Right lobe of liver (tissue), 6 donors: ENCODE measurements at regions not wholly inside any gene's neighbourhood (a gene's known extent, or its start where the extent isn't known, plus 50 kb on each side); places are given as distances from the start of the nearest gene placed in this dataset.

ENCODE experiments used
- ATAC-seq, 4 donors: fragments of 200-7000 bp; cut with Tn5 transposase; one replicate each; pipeline ENCODE4 v1.9.1; 2020; ENCODE audit warnings: mild to moderate bottlenecking in 4 of 4, moderate library complexity in 4 of 4
- DNase-seq, 3 donors: peaks; one replicate each; pipeline ENCODE4 v3.0.0-alpha.2; 2020
- H3K27ac ChIP-seq, 3 donors: fragments of 200-600 bp; one replicate each; pipeline ENCODE4 v1.8.0; 2022
- H3K27me3 ChIP-seq, 2 donors: fragments of 200-600 bp; one replicate each; pipeline ENCODE4 v1.8.0; 2022
- H3K36me3 ChIP-seq, 4 donors: fragments of 200-600 bp; sonication (generic) in 1 of 4; one replicate each; pipeline versions ENCODE4 v1.5.1 to v1.8.0; 2017 to 2022; ENCODE audit warnings: control low read depth in 1 of 4
- H3K4me1 ChIP-seq, 4 donors: fragments of 200-600 bp; sonication (generic) in 1 of 4; one replicate each; pipeline versions ENCODE4 v1.5.1 to v1.8.0; 2017 to 2022; ENCODE audit warnings: control low read depth in 1 of 4
- H3K4me3 ChIP-seq, 3 donors: fragments of 200-600 bp; one replicate each; pipeline ENCODE4 v1.8.0; 2022
- H3K9me3 ChIP-seq, 4 donors: fragments of 200-600 bp; sonication (generic) in 1 of 4; one replicate each; pipeline versions ENCODE4 v1.5.1 to v1.8.0; 2017 to 2022; ENCODE audit warnings: control low read depth in 1 of 4
- CTCF ChIP-seq, 4 donors: fragments of 200-600 bp in 3 of 4; fragments of 450-650 bp in 1 of 4; IDR thresholded peaks; one replicate each; pipeline versions ENCODE4 v1.5.1 to v1.8.0; 2016 to 2022; ENCODE audit warnings: antibody characterized with exemption in 4 of 4, mild to moderate bottlenecking in 2 of 4
- POLR2A ChIP-seq: fragments of 450-650 bp; IDR thresholded peaks from one replicate; pipeline ENCODE4 v1.6.1; 2017; ENCODE audit warnings: antibody characterized with exemption, mild to moderate bottlenecking
- WGBS: methylation state at CpG from one replicate; pipeline ENCODE4 v1.1.6; 2018; ENCODE audit warnings: low coverage, low lambda C conversion rate; ENCODE audit not compliant: insufficient coverage; ENCODE audit errors: missing lambda C conversion rate; 5-methylcytosine and 5-hydroxymethylcytosine counted together
- intact Hi-C, 2 donors: fragments of 100-400 bp; cut with DNase I; formaldehyde crosslinking; loops; one replicate each; pipeline versions ENCODE4 v1.11.2 to v1.14.1; 2022
- donor health status: DM: no; HTN: yes; CAD: no.
- donor health status: DM: no; HTN: no; CAD: no.
- donor health status: DM: no; HTN: no; CAD: no.
- donor health status: DM: no; HTN: yes; CAD: no.
- donor health status: DM: no; HTN: yes; CAD: no.

GRCh38 chr17:72523491-72523890 is 402.7 kb downstream of the SOX9 start:
- ATAC-seq: no peak
- 38% methylated on average over 5 of the region's 5 CpGs for WGBS

GRCh38 chr17:72525225-72526015 is 404.6 kb downstream of the SOX9 start:
- DNase-seq: no peak
- ATAC-seq: peak in 2 of 4 donors; percentile 33 to 55

More at GRCh38 chr17:72523491-72523890, 402.7 kb downstream of the SOX9 start:
- intact Hi-C loops: no loop called here
- no peaks in the 10 kb centered on the region for H3K9me3 ChIP-seq
- no peak overlapping the region for H3K27ac ChIP-seq
- no peak overlapping the region for H3K4me3 ChIP-seq
- peaks cover 0 to 9% (median 0%) of the 10 kb centered on the region in 4 donors for H3K4me1 ChIP-seq
- no peak for DNase-seq
- no peaks in the 10 kb centered on the region for H3K36me3 ChIP-seq
- TF ChIP-seq POLR2A: no peak
- no peaks in the 10 kb centered on the region for H3K27me3 ChIP-seq

GRCh38 chr17:72526769-72527168 is 405.9 kb downstream of the SOX9 start:
- intact Hi-C loops: no loop called here
- no peak overlapping the region for H3K27ac ChIP-seq
- TF ChIP-seq POLR2A: no peak

More at GRCh38 chr17:72525225-72526015, 404.6 kb downstream of the SOX9 start:
- TF ChIP-seq POLR2A: no peak
- no peak for TF ChIP-seq CTCF (IDR thresholded peaks at IDR 0.05)
- 25% methylated on average over 4 of the region's 5 CpGs for WGBS
- no peaks in the 10 kb centered on the region for H3K36me3 ChIP-seq
- H3K4me1 ChIP-seq: no peaks in the 10 kb centered on the region
- H3K4me3 ChIP-seq: no peak overlapping the region
- intact Hi-C loops: no loop called here
- no peaks in the 10 kb centered on the region for H3K27me3 ChIP-seq
- H3K27ac ChIP-seq: no peak overlapping the region
- H3K9me3 ChIP-seq: no peaks in the 10 kb centered on the region

GRCh38 chr17:72527789-72528188 is 407.0 kb downstream of the SOX9 start:
- Histone ChIP-seq H3K27me3 (no peaks in the 10 kb centered on the region), H3K9me3 (no peaks in the 10 kb centered on the region), H3K4me1 (no peaks in the 10 kb centered on the region), H3K36me3 (no peaks in the 10 kb centered on the region), H3K4me3 (no peak overlapping the region), H3K27ac (no peak overlapping the region)
- intact Hi-C loops: no loop called here
- no peak for DNase-seq
- WGBS: 80% methylated on average over 4 of the region's 9 CpGs
- TF ChIP-seq CTCF (IDR thresholded peaks at IDR 0.05): no peak
- no peak for TF ChIP-seq POLR2A
- ATAC-seq: no peak

More at GRCh38 chr17:72526769-72527168, 405.9 kb downstream of the SOX9 start:
- Histone ChIP-seq H3K4me1 (no peaks in the 10 kb centered on the region), H3K27me3 (no peaks in the 10 kb centered on the region), H3K4me3 (no peak overlapping the region), H3K36me3 (no peaks in the 10 kb centered on the region), H3K9me3 (no peaks in the 10 kb centered on the region)
- no peak for ATAC-seq
- 68% methylated on average over 8 of the region's 8 CpGs for WGBS
- no peak for DNase-seq

- WGBS: 61% methylated on average over 2 of the region's 2 CpGs
- H3K9me3 ChIP-seq: no peaks in the 10 kb centered on the region
- H3K27ac ChIP-seq: no peak overlapping the region
- H3K27me3 ChIP-seq: no peaks in the 10 kb centered on the region
- no peak for DNase-seq
- intact Hi-C loops: no loop called here
- no peaks in the 10 kb centered on the region for H3K36me3 ChIP-seq
- H3K4me3 ChIP-seq: no peak overlapping the region
- no peaks in the 10 kb centered on the region for H3K4me1 ChIP-seq
- TF ChIP-seq CTCF (IDR thresholded peaks at IDR 0.05) (no peak), POLR2A (no peak)
- no peak for ATAC-seq
These were observed 407.9 kb downstream of the SOX9 start for GRCh38 chr17:72528683-72529082.
